GM19324 (cell line): ENCODE measurements at regions not wholly inside any gene's neighbourhood (a gene's known extent, or its start where the extent isn't known, plus 50 kb on each side); places are given as distances from the start of the nearest gene placed in this dataset.

ENCODE experiments used
- ATAC-seq: cut with Tn5 transposase; IDR thresholded peaks from one replicate; pipeline ENCODE4 v1.9.1; 2021; ENCODE audit warnings: mild to moderate bottlenecking, moderate library complexity; ENCODE audit not compliant: unreplicated experiment, low FRiP score

DNA sequence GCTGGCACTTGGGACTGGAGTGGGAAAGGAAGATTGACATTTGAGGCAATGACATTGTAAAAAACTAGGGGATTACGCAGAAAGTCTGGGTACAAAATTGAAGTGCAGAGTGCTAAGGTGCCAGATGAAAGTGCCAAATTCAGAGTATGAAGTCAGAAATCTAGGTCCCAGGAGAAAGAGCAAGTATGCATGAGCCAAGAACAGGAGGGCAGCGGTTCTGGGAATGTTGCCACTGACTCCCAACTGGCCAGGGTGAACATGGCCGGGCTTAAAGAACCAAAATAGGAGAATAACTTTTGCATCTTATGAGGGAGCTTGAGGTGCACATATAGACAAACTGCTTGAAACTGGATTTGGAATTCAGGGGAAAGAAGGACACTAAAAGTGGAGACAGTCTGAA, 495.8 kb upstream of the KLF12 start:
- no peak for ATAC-seq

DNA sequence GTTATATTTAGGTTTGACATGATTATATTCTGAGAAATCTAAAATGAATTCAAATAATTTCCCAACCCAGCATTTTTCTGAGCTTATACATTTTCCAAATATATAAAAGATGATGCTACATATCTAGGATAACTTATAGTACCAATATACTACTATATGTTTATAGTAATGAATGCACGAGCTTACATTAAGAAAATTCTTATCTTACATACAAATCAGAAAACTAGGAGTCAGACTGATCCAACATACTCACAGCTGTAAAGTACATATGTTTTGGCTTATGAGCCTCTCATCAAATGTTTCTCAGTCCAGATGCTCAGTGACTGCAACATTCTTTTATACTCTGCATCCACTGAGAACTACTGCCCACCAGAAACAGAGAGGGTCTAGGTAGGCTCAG, 491.3 kb upstream of the KLF12 start:
- no peak for ATAC-seq

DNA sequence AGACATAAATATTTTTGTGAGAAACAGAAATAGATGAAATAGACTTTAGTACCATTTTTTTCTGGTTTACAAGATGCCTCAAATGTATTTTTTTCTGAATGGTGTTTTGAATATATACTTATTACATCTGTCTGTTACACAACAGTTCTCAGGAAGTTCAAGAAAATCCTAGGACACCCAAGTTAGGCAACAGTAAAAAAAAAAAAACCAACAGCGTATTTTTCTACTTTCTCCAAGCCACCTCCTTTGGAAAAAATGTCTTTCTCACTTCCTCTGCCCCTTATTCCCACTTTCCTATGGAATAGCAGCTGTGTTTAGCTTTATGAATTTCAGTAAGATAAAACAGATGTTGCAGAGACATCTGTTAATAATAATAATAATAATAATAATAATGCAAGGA, 489.6 kb upstream of the KLF12 start:
- ATAC-seq, result no peak

DNA sequence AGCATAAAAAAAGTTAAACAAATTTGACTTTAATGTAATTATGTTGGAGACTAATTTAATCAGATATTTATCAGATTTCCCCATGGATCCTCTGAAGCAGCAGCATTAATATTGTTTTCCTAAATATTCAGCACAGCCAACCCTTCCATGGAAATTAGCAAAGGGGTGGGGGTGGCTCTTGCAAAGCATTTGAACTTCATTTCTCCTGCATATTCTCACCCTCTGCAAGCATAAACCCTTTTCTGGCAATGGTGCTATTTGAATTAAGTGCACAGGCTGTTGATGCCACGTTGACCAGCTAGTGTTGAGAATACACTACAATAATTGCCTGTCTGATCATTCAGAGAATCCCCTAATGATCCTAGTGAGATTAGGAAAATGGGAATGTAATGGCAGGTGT, 488.1 kb upstream of the KLF12 start:
- ATAC-seq, result no peak

DNA sequence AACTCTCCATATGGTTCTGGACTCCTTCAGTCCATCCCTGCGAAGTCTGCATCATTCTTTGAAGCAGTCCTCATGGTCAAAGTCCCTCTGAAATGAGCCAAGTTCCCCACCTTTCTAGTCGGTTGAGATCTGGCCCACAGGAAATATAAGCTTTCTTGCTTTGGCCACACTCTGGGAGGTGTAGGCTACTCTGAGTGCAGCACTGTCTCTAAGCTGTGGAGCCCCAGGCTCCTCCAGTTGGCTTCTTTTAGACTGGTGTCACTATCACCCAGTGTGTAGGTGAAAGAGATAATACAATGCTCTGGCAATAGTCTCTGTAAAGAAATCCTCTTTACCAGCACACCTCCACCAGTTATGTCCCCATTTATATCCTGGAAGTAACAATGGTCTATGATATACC, 486.5 kb upstream of the KLF12 start:
- no peak for ATAC-seq

DNA sequence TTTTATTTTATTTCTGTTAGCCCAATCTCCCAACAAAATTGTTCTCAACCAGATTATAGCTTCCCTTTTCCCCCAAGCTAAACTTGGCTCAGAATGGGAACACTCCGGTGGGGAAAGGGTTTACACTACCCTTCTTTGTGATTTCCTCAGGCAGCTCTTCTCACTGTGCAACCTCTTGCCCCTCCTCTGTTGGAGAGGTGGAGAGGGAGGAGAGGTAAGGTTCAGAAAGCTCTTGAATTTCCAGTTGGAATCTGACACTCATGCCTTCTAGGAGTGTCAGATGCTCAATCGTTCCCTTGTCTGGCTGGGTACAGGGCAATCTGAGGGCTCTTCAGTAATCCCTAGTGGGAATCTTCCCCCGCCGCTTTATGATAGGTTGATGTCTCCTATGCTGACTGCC, 486.1 kb upstream of the KLF12 start:
- ATAC-seq, result no peak

DNA sequence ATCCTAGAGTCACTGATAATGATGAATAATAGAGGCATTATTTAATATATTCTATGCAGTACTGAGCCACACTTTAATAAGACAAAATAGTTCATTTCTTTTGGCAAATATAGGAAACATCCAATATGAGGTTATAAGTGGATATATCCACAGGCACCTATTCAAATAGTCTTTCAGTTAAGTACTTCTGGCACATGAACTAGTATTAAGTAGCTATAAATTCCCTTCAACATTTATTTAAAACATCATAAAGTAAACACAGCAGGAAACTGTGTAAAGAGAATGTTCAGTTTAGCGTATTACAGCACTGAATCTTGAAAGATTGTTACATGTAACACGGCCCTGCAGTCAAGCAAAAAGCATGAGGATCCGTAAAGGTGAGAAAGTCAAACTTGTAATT, 463.3 kb upstream of the KLF12 start:
- ATAC-seq, result no peak

DNA sequence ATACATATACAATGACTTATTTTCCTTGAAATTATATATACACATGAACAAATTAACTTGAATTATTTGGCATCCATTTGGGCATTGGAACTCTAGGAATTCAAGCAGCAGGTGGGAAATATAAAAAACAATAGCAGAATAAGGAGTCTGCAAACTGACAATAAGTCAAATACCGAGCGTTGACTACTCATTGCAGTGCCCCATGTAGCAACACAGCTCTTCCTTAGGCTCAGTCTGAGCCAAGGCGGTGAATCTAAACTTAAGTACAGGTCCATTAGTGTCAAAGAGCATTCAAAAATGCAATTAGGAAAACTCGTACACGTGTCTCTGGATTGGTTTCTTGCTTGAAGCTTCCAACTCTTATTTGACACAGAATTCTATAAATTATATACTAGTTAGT, 462.5 kb upstream of the KLF12 start:
- no peak for ATAC-seq

DNA sequence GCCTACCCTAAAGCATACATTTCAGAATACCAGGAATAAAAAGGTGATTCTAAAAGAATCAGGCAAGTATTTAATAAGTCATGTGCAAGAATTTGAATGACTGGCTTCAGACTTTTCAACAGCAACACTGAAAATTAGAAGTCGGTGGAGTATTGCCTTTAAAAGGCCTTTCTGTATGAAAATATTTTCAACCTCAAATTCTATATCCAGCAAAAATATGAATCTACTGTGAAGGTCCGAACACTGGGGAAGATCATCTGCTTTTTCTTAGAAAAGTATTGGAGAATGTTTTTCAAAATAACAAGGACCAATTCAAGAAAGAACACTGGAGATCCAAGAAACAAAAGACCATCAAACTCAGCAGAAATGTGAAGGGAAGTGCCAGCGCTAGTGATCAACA, 459.5 kb upstream of the KLF12 start:
- ATAC-seq, result no peak

DNA sequence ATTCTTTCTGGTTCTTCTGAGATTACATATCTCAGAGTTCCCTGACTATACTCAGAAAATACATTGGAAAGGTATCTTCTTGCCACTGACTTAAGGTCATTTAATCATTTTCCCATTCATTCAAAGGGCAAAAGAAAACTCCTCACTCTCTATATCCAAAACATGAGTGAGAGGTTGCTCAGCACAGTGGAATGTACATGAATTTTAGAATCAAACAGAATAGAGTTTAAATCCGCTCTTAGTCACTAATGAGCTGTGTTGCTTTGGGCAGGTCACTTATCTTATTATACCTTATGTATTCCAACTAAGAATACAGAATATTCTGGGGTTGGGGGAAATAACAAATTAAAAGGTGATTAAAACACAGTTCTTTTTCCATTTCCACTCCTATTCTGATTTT, 452.6 kb upstream of the KLF12 start:
- ATAC-seq, result no peak

DNA sequence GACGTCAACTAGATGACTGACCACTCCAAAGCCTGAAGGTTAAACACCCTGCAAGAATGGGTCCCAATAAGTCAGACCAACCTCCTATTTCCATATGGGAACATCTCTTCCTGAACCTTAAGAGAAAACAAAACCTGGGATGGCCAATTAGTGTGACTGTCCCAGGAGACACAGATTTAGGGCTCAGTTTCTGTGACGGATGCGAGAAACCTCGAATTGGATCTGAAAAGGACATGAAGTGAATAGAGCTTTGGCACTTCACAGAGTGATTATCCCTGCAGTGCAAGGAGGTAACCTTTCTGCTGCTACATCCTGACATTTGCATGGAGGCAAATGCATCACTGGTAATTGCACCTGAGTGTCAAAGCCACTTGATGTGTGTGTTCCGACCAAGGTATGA, 442.2 kb upstream of the KLF12 start:
- ATAC-seq, result no peak

DNA sequence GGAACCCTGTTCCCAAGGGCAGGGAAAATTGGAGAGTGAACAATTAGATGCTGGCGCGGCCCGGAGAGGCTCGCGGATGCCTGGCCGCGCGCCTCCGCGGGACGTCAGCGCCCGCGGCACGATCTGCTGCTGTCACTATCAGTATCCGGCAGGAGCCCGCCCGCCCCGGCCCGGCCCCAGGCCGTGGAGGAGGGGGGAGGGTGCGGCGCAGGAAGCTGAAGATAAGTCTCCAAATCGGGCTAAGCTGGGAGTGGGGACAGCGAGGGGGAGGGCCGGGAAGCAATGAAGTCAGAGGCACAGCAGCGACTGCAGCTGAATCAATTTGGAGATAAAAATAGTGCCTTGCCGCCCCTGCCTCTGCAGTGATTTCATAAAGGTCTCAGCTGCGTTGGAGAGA, 441.5 kb upstream of the KLF12 start:
- no peak for ATAC-seq

DNA sequence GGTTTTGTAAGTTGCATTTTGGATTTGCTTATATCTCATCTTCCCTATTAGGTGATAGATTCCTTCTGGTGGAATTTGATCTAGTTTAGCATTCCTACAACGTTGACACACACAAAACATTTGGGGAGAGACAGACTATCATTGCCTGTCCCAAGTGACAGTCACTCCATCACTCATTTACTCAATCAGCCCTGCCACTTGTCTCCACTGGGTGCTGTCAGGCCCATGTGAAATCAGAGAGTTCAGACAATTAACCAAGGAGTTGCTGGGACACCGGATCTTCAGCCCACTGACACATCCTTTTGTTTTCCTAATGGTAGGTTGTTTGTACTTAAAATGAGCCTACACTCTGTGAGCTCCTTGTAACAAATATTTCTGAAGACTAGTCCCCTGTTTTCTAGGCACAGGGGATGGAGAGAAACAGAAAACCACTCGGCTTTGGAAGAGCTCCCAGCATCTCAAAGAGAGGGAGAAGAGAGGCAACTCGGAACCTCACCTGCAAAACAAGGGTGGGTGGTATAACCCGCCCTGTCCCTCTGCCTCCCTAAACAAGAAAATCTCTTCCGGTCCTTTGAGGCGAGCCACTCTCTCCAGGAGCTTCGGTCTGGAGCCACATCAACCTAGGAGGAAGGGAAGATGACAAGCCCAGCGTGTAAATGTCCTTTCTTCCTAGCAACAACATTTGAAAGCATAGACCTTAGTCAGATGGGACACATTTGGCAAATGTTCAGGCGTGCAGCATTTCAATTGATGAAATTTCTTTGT, 440.9 kb upstream of the KLF12 start:
- ATAC-seq, result no peak

DNA sequence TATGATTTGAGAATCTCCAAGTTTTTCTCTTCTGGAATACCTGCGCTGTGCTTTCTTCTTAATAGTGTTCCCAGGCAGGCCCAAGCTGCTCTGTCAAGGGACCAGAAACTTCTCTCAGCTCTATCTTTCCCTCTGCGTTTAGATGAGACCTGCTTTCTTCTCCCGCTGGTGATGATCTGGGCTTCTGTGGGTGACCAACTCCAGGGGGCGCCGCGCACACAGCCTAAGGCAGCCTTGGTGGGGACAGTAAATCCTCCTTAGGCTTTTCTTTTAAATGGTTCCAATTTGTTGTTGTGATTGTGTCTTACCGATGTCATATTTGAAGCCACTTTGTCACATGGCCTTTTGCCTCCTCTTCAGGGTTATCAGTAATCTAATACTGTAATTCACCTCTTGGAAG, 439.4 kb upstream of the KLF12 start:
- no peak for ATAC-seq

DNA sequence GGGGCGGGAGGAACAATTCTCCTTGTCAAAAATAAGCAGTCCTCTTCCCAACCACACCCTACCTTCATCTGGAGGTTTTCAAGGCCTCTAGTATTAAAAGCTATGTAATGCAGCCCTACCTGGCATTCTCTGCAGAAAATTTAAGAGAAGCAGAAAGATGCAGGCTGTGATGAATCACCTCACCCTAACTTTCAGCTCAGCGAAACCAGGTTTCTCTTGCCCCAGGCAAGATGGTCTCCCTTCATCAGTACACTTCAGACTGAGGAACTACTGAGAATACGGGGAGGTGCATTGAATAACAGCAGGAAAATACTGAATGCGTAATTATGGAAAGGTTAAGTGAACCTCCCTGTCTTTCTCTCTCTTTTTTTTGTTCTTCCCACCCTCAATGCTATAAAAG, 437.6 kb upstream of the KLF12 start:
- no peak for ATAC-seq

DNA sequence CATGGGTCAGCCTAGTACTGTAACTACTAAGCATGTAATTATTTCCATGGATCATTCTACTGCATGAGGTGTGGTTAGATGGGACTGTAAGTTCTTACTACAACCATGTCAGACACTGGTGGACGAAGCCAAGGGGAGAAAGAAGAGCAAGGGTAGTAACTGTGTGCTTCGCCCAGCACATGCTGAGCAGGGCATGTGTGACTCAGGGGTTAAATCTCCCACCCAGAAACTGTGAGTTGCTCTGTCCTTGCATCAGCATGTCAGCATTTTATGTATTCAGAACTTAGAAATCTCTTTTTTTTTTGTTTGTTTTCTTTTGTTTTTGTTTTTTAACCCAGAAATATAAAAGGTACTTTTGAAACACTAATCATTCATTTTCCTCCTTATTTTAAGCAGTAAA, 436.6 kb upstream of the KLF12 start:
- ATAC-seq, result no peak

DNA sequence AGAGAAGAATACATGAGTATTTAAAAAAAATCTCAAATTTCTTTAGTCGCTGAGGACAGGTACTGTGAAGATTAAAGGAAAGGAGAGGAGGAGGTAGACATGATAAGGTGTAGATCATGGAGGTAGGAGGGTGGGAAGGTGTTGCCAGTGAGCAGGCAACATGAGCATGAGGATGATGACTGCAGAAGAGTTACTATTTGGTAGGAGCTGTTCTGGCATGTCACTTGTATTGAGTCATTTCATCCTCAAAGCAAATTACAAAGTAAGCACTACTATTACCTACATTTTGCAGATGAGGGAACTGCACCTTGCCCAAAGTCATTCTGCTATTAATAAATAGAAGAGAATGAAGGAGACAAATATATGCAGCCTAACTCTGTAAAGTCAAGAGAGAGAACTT, 435.8 kb upstream of the KLF12 start:
- ATAC-seq, result no peak

DNA sequence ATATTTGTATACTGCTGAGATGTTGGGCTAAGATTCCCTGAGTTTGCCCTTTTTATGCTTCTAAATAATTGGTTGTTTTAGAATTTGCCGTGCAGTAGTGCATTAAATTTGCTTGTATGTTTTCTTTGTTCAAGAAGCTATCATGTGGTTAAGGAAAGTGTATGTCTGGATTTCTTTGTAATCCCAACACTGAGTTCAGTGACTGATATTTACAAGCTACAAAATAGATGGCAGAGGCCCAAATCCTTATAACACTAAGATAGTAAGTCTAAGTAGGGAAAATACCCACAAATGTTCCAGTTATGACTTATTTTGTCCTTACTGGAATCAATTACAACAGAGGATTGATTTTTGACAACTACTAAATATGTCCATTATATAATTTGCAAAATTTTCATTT, 435.0 kb upstream of the KLF12 start:
- ATAC-seq, result no peak

DNA sequence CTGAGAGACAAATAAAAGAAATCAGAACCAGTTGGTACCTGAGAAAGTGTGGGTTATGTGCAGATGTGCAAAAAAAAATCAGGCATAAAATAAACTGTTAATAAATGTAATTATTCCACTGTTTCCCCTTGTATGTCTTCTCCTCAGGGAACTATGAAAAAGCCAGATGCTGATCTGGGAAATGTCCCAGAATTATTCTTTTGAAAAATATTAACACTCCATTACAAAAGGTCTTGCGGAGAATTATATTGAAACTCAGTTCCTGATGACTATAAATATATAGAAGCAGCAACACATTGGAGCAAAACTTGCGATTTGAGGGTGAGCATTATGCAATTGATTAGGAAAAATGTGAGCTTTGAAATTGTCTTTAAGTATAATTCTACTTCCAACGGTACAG, 433.3 kb upstream of the KLF12 start:
- ATAC-seq, result no peak

DNA sequence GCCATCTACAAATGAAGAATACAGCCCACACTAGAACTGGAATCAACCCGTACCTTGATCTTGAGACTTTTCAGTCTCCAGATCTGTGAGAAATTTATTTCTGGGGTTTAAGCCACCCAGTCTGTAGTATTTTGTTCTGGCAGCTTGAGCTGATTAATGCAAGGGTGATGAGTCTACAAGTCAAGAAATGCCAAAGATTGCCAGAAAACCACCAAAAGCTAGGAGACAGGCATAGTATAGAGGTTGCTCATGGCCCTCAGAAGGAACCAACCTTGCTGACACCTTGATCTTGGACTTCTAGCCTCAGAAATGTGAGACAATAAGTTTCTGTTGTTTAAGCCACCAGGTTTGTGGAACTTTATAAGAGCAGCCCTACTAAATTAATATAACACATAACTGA, 428.2 kb upstream of the KLF12 start:
- no peak for ATAC-seq

DNA sequence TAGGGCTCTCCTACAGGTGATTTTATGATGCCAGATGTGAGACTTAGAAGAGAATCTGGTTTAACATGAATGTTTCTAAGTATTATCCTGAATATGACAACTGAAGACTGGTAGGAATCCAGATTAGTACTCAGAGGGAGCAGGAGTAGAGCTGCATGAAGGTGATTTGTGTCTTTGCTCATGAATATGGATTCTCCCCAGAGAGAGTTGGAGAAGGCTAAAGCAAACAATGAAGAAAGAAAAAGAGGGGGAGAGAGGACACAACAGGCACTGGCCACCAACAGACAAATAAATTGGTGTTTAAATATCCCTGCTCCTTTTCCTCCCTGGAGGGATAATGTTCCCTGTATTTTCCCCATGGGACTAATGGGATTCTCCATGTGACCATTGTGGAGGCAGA, 427.0 kb upstream of the KLF12 start:
- ATAC-seq, result no peak

DNA sequence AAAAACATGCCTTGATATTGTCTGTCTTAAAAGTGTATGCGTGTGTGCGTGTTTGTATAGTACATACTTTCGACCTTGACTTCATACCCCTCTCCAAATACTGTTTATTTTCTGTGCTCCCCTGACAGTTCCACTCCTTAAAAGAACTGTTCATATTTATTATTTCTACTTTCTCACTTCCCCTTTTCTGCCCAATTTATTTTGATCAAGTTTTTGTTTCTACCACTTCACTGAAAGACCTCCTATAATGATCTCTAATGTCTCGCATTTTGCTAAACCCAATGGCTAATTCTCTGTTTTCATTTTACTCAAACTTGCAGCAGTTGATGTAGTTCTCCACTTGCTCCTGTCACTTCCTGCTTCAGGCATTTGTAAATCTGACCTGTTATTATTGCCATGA, 426.1 kb upstream of the KLF12 start:
- peak; percentile 60 for ATAC-seq

DNA sequence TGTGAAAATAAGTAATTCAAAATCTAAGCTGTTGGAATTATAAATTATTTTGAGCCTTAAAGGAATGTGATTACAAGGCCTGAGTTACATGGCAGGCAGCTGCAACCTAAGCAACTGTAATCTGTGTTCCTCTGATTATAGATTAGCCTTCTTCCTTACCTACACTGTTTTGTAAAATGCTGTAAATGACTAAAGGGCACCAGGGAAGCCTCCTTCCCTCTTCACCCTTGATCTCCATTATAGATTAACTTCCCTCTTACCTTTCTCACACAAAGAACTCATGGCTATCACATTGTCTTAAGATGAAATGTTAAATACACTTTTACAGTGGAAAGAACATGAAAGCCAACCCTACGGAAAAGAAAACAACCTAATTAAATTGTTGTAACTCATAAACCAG, 423.7 kb upstream of the KLF12 start:
- no peak for ATAC-seq
